GM19099 (cell line): ENCODE measurements at regions not wholly inside any gene's neighbourhood (a gene's known extent, or its start where the extent isn't known, plus 50 kb on each side); places are given as distances from the start of the nearest gene placed in this dataset.

ENCODE experiments used
- POLR2A ChIP-seq: IDR thresholded peaks from 3 replicates; pipeline ENCODE4 v1.6.1; 2011; ENCODE audit warnings: low read depth; ENCODE audit not compliant: insufficient read length; ENCODE audit errors: extremely low read depth

GRCh38 chr1:9475061-9475627 is 64.1 kb upstream of the SLC25A33 start:
- no peak for TF ChIP-seq POLR2A

GRCh38 chr1:9476790-9477463 is 62.3 kb upstream of the SLC25A33 start:
- TF ChIP-seq POLR2A = no peak

GRCh38 chr1:9477535-9477934 is 61.7 kb upstream of the SLC25A33 start:
- no peak for TF ChIP-seq POLR2A

GRCh38 chr1:9478021-9478420 is 61.2 kb upstream of the SLC25A33 start:
- no peak for TF ChIP-seq POLR2A

GRCh38 chr1:9481048-9481447 is 58.2 kb upstream of the SLC25A33 start:
- no peak for TF ChIP-seq POLR2A

- TF ChIP-seq POLR2A = no peak
Observed at GRCh38 chr1:9482403-9482802, 56.9 kb upstream of the SLC25A33 start.

- no peak for TF ChIP-seq POLR2A
Observed at GRCh38 chr1:9482816-9483572, 56.3 kb upstream of the SLC25A33 start.

GRCh38 chr1:9486466-9487140 is 52.7 kb upstream of the SLC25A33 start:
- TF ChIP-seq POLR2A = no peak
